HUES48 (cell line): ENCODE measurements at regions not wholly inside any gene's neighbourhood (a gene's known extent, or its start where the extent isn't known, plus 50 kb on each side); places are given as distances from the start of the nearest gene placed in this dataset.

Source experiments
- H3K27ac ChIP-seq: one replicate; pipeline ENCODE4 v1.7.0; 2013; ENCODE audit warnings: low read depth, low read length, inconsistent platforms
- H3K27me3 ChIP-seq: 2 replicates; pipeline ENCODE4 v1.6.1; 2013; ENCODE audit warnings: mild to moderate bottlenecking, low read length; ENCODE audit not compliant: control insufficient read depth, insufficient read depth
- H3K36me3 ChIP-seq: 2 replicates; pipeline ENCODE4 v1.6.1; 2013; ENCODE audit warnings: low read length; ENCODE audit not compliant: control insufficient read depth, insufficient read depth
- H3K4me1 ChIP-seq: 2 replicates; pipeline ENCODE4 v1.6.1; 2013; ENCODE audit warnings: mild to moderate bottlenecking, low read length; ENCODE audit not compliant: control insufficient read depth, insufficient read depth
- H3K4me3 ChIP-seq: 2 replicates; pipeline ENCODE4 v1.5.1; 2013; ENCODE audit warnings: mild to moderate bottlenecking, low read depth, low read length
- H3K9ac ChIP-seq: 2 replicates; pipeline ENCODE4 v1.6.1; 2013; ENCODE audit warnings: mild to moderate bottlenecking, low read depth, low read length, moderate library complexity
- H3K9me3 ChIP-seq: 2 replicates; pipeline ENCODE4 v1.6.1; 2013; ENCODE audit warnings: low read length; ENCODE audit not compliant: control insufficient read depth, insufficient read depth

GRCh38 chr15:69825941-69826818 lies 271.5 kb downstream of the TLE3 start:
- Histone ChIP-seq H3K27ac (peak overlapping the region; percentile 17), H3K4me3 (no peak overlapping the region), H3K27me3 (no peaks in the 10 kb centered on the region), H3K36me3 (no peaks in the 10 kb centered on the region), H3K4me1 (peaks cover 12% of the 10 kb centered on the region), H3K9ac (no peak overlapping the region; the same call in 1 of the 2 replicates), H3K9me3 (no peaks in the 10 kb centered on the region)

GRCh38 chr15:69826819-69827175 lies 270.9 kb downstream of the TLE3 start:
- Histone ChIP-seq H3K9ac (no peak overlapping the region), H3K9me3 (no peaks in the 10 kb centered on the region), H3K4me3 (no peak overlapping the region), H3K4me1 (peaks cover 11% of the 10 kb centered on the region), H3K27ac (no peak overlapping the region), H3K36me3 (no peaks in the 10 kb centered on the region), H3K27me3 (no peaks in the 10 kb centered on the region)

- H3K4me3 ChIP-seq, result no peak overlapping the region
- H3K9me3 ChIP-seq, result no peaks in the 10 kb centered on the region
- H3K27me3 ChIP-seq, result no peaks in the 10 kb centered on the region
- H3K27ac ChIP-seq, result no peak overlapping the region
- H3K36me3 ChIP-seq, result no peaks in the 10 kb centered on the region
- no peak overlapping the region for H3K9ac ChIP-seq
- H3K4me1 ChIP-seq, result peaks cover 11% of the 10 kb centered on the region
Measured at GRCh38 chr15:69827751-69828150, 270.0 kb downstream of the TLE3 start.

- H3K27ac ChIP-seq, result no peak overlapping the region
- H3K4me3 ChIP-seq, result no peak overlapping the region
- no peaks in the 10 kb centered on the region for H3K9me3 ChIP-seq
- H3K9ac ChIP-seq, result no peak overlapping the region
- H3K27me3 ChIP-seq, result no peaks in the 10 kb centered on the region
- peaks cover 11% of the 10 kb centered on the region for H3K4me1 ChIP-seq
- H3K36me3 ChIP-seq, result no peaks in the 10 kb centered on the region
Measured at GRCh38 chr15:69828181-69828828, 269.4 kb downstream of the TLE3 start.

GRCh38 chr15:69829974-69830373 lies 267.7 kb downstream of the TLE3 start:
- H3K27ac ChIP-seq, result no peak overlapping the region
- no peaks in the 10 kb centered on the region for H3K9me3 ChIP-seq
- peaks cover 14% of the 10 kb centered on the region for H3K4me1 ChIP-seq

GRCh38 chr15:69830430-69830829 lies 267.3 kb downstream of the TLE3 start:
- Histone ChIP-seq H3K4me3 (no peak overlapping the region), H3K36me3 (no peaks in the 10 kb centered on the region), H3K27me3 (no peaks in the 10 kb centered on the region), H3K9me3 (no peaks in the 10 kb centered on the region), H3K27ac (no peak overlapping the region), H3K9ac (no peak overlapping the region), H3K4me1 (peaks cover 14% of the 10 kb centered on the region)

More at GRCh38 chr15:69829974-69830373, 267.7 kb downstream of the TLE3 start:
- no peak overlapping the region for H3K9ac ChIP-seq
- H3K4me3 ChIP-seq, result no peak overlapping the region
- H3K27me3 ChIP-seq, result no peaks in the 10 kb centered on the region
- no peaks in the 10 kb centered on the region for H3K36me3 ChIP-seq

GRCh38 chr15:69830876-69831275 lies 266.8 kb downstream of the TLE3 start:
- H3K9ac ChIP-seq, result no peak overlapping the region
- no peaks in the 10 kb centered on the region for H3K9me3 ChIP-seq
- no peaks in the 10 kb centered on the region for H3K36me3 ChIP-seq
- H3K4me3 ChIP-seq, result no peak overlapping the region
- H3K27ac ChIP-seq, result no peak overlapping the region
- no peaks in the 10 kb centered on the region for H3K27me3 ChIP-seq
- H3K4me1 ChIP-seq, result peaks cover 14% of the 10 kb centered on the region

GRCh38 chr15:69834267-69834666 lies 263.4 kb downstream of the TLE3 start:
- Histone ChIP-seq H3K9ac (no peak overlapping the region), H3K27me3 (no peaks in the 10 kb centered on the region)

GRCh38 chr15:69834761-69835160 lies 263.0 kb downstream of the TLE3 start:
- no peaks in the 10 kb centered on the region for H3K9me3 ChIP-seq
- no peaks in the 10 kb centered on the region for H3K27me3 ChIP-seq
- no peaks in the 10 kb centered on the region for H3K36me3 ChIP-seq
- H3K27ac ChIP-seq, result no peak overlapping the region
- 0 out of 2 replicates have a peak, but pooled peaks cover 3% of the 10 kb centered on the region for H3K4me1 ChIP-seq
- H3K9ac ChIP-seq, result no peak overlapping the region
- H3K4me3 ChIP-seq, result no peak overlapping the region

More at GRCh38 chr15:69834267-69834666, 263.4 kb downstream of the TLE3 start:
- H3K4me3 ChIP-seq, result no peak overlapping the region
- 0 out of 2 replicates have a peak, but pooled peaks cover 3% of the 10 kb centered on the region for H3K4me1 ChIP-seq
- H3K27ac ChIP-seq, result no peak overlapping the region
- H3K36me3 ChIP-seq, result no peaks in the 10 kb centered on the region
- H3K9me3 ChIP-seq, result no peaks in the 10 kb centered on the region

- Histone ChIP-seq H3K4me1 (0 out of 2 replicates have a peak, but pooled peaks cover 3% of the 10 kb centered on the region), H3K9me3 (no peaks in the 10 kb centered on the region), H3K27me3 (no peaks in the 10 kb centered on the region), H3K27ac (no peak overlapping the region), H3K36me3 (no peaks in the 10 kb centered on the region), H3K9ac (no peak overlapping the region), H3K4me3 (no peak overlapping the region)
Measured at GRCh38 chr15:69836048-69836447, 261.7 kb downstream of the TLE3 start.
